ENCODE measurements at regions not wholly inside any gene's neighbourhood (a gene's known extent, or its start where the extent isn't known, plus 50 kb on each side); places are given as distances from the start of the nearest gene placed in this dataset.

DNA sequence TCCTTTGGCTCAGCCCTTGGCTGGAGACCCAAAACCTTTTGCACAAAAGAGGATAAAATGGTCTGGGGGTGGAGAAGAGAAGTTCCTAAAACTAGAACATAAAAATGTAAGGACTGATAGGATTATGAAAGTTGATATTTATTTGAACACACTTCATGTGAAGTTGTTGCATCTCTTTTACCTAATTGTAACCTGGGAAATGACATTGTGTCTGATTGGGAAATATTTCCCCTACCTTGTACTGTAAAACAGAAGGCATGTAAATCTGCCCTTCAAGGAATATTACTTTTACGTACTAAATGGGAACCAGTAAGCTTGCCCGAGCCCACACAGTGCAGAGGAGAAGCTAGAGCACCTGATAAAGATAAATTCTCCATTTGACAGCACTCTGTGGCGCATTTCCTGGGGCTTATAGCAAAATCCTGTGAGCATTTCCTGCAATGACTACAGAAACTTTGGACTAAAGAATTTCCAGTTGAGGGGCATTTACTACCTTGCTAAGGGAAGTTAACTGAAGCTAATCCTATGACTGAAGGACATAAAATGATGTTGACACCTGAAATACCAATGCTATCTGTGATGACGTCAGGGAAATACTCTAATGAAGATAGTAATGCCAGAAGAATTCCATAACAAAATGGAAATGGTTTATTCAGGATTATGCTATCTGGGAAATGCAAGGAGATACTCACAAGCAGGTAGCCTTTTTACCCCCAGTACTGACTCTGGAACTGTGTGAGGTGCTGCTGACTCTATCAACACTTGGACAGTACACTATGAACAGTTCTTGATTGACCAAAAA is 78.3 kb upstream of the LIFR start:
- Histone ChIP-seq H2AFZ (ENCODE audit: low read length) (no peak overlapping the region), H3K27me3 (ENCODE audit: insufficient read depth, low read length, poor library complexity, severe bottlenecking) (no peaks in the 10 kb centered on the region), H3K9ac (ENCODE audit: low read depth, low read length, poor library complexity, severe bottlenecking) (no peak overlapping the region), H3K9me2 (replicated peaks; ENCODE audit: low read depth, low read length) (no peaks in the 10 kb centered on the region), H3K36me3 (ENCODE audit: insufficient read depth, low read length) (no peaks in the 10 kb centered on the region), H3K79me2 (ENCODE audit: insufficient read depth, low read length) (no peaks in the 10 kb centered on the region), H3K4me1 (ENCODE audit: insufficient read depth, low read length, poor library complexity, severe bottlenecking) (no peaks in the 10 kb centered on the region), H4K20me1 (ENCODE audit: insufficient read depth, low read length, poor library complexity, severe bottlenecking) (no peaks in the 10 kb centered on the region), H3K4me3 (ENCODE audit: low read length, poor library complexity, severe bottlenecking) (no peak overlapping the region), H3K4me2 (ENCODE audit: low read depth, low read length, poor library complexity, severe bottlenecking) (no peak overlapping the region), H3K9me3 (ENCODE audit: insufficient read depth, low read depth, low read length) (0 out of 2 replicates have a peak, but pooled peaks cover 5% of the 10 kb centered on the region), H3F3A (ENCODE audit: low read depth) (no peaks in the 10 kb centered on the region)
- TF ChIP-seq EZH2phosphoT487 (IDR thresholded peaks at IDR 0.05; ENCODE audit: borderline replicate concordance): no peak
- TF ChIP-seq, protein P1, sequence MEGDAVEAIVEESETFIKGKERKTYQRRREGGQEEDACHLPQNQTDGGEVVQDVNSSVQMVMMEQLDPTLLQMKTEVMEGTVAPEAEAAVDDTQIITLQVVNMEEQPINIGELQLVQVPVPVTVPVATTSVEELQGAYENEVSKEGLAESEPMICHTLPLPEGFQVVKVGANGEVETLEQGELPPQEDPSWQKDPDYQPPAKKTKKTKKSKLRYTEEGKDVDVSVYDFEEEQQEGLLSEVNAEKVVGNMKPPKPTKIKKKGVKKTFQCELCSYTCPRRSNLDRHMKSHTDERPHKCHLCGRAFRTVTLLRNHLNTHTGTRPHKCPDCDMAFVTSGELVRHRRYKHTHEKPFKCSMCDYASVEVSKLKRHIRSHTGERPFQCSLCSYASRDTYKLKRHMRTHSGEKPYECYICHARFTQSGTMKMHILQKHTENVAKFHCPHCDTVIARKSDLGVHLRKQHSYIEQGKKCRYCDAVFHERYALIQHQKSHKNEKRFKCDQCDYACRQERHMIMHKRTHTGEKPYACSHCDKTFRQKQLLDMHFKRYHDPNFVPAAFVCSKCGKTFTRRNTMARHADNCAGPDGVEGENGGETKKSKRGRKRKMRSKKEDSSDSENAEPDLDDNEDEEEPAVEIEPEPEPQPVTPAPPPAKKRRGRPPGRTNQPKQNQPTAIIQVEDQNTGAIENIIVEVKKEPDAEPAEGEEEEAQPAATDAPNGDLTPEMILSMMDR (conservative IDR thresholded peaks at IDR 0.05; ENCODE audit: low read length): no peak

DNA sequence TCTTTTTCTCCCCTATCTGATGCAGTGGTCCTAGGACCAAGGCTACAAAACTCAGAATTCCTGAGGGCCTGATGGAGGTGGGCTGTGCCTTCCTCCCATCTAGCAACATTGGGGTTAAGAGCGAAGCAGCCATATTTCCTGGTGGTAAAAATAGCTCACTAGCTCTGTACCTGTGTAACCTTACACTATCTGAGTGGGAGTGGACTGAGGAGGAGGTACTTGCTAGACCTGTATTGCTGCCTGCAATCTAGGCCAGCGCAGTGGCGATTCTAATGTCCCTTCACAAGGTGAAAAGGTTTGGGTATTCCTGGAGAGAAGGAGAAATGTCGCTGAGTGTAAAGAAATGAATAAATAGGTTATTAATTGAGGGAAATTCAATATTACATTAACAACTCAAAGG is 80.2 kb upstream of the LIFR start:
- Histone ChIP-seq H3K9ac (ENCODE audit: low read depth, low read length, poor library complexity, severe bottlenecking) (no peak overlapping the region), H3K9me3 (ENCODE audit: insufficient read depth, low read depth, low read length) (0 out of 2 replicates have a peak, but pooled peaks cover 5% of the 10 kb centered on the region), H3K36me3 (ENCODE audit: insufficient read depth, low read length) (no peaks in the 10 kb centered on the region), H3K4me2 (ENCODE audit: low read depth, low read length, poor library complexity, severe bottlenecking) (no peak overlapping the region), H3K9me2 (replicated peaks; ENCODE audit: low read depth, low read length) (no peaks in the 10 kb centered on the region), H3K27me3 (ENCODE audit: insufficient read depth, low read length, poor library complexity, severe bottlenecking) (no peaks in the 10 kb centered on the region), H3K79me2 (ENCODE audit: insufficient read depth, low read length) (no peaks in the 10 kb centered on the region), H3K4me3 (ENCODE audit: low read length, poor library complexity, severe bottlenecking) (no peak overlapping the region), H2AFZ (ENCODE audit: low read length) (no peak overlapping the region), H4K20me1 (ENCODE audit: insufficient read depth, low read length, poor library complexity, severe bottlenecking) (no peaks in the 10 kb centered on the region), H3K4me1 (ENCODE audit: insufficient read depth, low read length, poor library complexity, severe bottlenecking) (no peaks in the 10 kb centered on the region), H3F3A (ENCODE audit: low read depth) (no peaks in the 10 kb centered on the region)
- TF ChIP-seq, protein P1 (conservative IDR thresholded peaks at IDR 0.05; ENCODE audit: low read length): no peak
- TF ChIP-seq EZH2phosphoT487 (IDR thresholded peaks at IDR 0.05; ENCODE audit: borderline replicate concordance): no peak

DNA sequence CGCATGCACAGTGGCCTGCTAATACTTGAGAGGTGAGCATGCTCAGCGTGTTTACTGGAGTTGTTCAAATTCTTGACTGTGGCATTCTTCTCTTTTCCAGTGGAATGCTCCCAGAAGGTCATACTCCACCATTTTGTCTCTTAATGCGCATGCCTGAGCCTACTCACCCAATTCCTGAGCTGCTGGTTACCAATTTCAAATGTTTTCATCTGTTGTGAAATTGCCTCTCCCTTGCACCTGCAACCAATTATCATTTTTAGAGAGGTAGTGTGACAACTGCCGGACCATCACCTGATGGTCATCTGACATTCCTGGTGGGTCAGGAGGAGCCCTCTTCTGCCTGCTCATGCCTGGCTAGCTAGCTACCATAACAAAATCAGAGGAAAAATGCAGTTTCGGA is 82.2 kb upstream of the LIFR start:
- H3K9ac ChIP-seq (ENCODE audit: low read depth, low read length, poor library complexity, severe bottlenecking): no peak overlapping the region
- no peaks in the 10 kb centered on the region for H3K27me3 ChIP-seq (ENCODE audit: insufficient read depth, low read length, poor library complexity, severe bottlenecking)
- H3K36me3 ChIP-seq (ENCODE audit: insufficient read depth, low read length): no peaks in the 10 kb centered on the region
- no peaks in the 10 kb centered on the region for H3F3A ChIP-seq (ENCODE audit: low read depth)
- H3K4me1 ChIP-seq (ENCODE audit: insufficient read depth, low read length, poor library complexity, severe bottlenecking): no peaks in the 10 kb centered on the region
- H4K20me1 ChIP-seq (ENCODE audit: insufficient read depth, low read length, poor library complexity, severe bottlenecking): no peaks in the 10 kb centered on the region
- H3K9me2 ChIP-seq (replicated peaks; ENCODE audit: low read depth, low read length): no peaks in the 10 kb centered on the region
- 0 out of 2 replicates have a peak, but pooled peaks cover under 1% of the 10 kb centered on the region for H3K9me3 ChIP-seq (ENCODE audit: insufficient read depth, low read depth, low read length)
- H2AFZ ChIP-seq (ENCODE audit: low read length): no peak overlapping the region
- TF ChIP-seq, protein P1 (conservative IDR thresholded peaks at IDR 0.05; ENCODE audit: low read length): no peak
- no peak for TF ChIP-seq EZH2phosphoT487 (IDR thresholded peaks at IDR 0.05; ENCODE audit: borderline replicate concordance)
- no peak overlapping the region for H3K4me3 ChIP-seq (ENCODE audit: low read length, poor library complexity, severe bottlenecking)
- H3K79me2 ChIP-seq (ENCODE audit: insufficient read depth, low read length): no peaks in the 10 kb centered on the region
- H3K4me2 ChIP-seq (ENCODE audit: low read depth, low read length, poor library complexity, severe bottlenecking): no peak overlapping the region
